ENCODE measurements at regions not wholly inside any gene's neighbourhood (a gene's known extent, or its start where the extent isn't known, plus 50 kb on each side); places are given as distances from the start of the nearest gene placed in this dataset.

- ATAC-seq = no peak
- TF ChIP-seq ZNF565 (CRISPR knock-in tag; conservative IDR thresholded peaks at IDR 0.05; ENCODE audit: low read depth) (no peak), ZNF70 (CRISPR knock-in tag; IDR thresholded peaks at IDR 0.05) (no peak), ZC3H10 (CRISPR knock-in tag; IDR thresholded peaks at IDR 0.05) (no peak), SNAI2 (CRISPR knock-in tag; IDR thresholded peaks at IDR 0.05) (no peak)
- TF ChIP-seq, protein P1, sequence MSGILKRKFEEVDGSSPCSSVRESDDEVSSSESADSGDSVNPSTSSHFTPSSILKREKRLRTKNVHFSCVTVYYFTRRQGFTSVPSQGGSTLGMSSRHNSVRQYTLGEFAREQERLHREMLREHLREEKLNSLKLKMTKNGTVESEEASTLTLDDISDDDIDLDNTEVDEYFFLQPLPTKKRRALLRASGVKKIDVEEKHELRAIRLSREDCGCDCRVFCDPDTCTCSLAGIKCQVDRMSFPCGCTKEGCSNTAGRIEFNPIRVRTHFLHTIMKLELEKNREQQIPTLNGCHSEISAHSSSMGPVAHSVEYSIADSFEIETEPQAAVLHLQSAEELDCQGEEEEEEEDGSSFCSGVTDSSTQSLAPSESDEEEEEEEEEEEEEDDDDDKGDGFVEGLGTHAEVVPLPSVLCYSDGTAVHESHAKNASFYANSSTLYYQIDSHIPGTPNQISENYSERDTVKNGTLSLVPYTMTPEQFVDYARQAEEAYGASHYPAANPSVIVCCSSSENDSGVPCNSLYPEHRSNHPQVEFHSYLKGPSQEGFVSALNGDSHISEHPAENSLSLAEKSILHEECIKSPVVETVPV (CRISPR knock-in tag; IDR thresholded peaks at IDR 0.05) = no peak
- TF ChIP-seq, protein P2, sequence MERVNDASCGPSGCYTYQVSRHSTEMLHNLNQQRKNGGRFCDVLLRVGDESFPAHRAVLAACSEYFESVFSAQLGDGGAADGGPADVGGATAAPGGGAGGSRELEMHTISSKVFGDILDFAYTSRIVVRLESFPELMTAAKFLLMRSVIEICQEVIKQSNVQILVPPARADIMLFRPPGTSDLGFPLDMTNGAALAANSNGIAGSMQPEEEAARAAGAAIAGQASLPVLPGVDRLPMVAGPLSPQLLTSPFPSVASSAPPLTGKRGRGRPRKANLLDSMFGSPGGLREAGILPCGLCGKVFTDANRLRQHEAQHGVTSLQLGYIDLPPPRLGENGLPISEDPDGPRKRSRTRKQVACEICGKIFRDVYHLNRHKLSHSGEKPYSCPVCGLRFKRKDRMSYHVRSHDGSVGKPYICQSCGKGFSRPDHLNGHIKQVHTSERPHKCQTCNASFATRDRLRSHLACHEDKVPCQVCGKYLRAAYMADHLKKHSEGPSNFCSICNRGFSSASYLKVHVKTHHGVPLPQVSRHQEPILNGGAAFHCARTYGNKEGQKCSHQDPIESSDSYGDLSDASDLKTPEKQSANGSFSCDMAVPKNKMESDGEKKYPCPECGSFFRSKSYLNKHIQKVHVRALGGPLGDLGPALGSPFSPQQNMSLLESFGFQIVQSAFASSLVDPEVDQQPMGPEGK (CRISPR knock-in tag; IDR thresholded peaks at IDR 0.05; ENCODE audit: borderline replicate concordance) = no peak
These were observed 207.5 kb upstream of the PWP1 start for GRCh38 chr12:107477947-107478610.

DNA sequence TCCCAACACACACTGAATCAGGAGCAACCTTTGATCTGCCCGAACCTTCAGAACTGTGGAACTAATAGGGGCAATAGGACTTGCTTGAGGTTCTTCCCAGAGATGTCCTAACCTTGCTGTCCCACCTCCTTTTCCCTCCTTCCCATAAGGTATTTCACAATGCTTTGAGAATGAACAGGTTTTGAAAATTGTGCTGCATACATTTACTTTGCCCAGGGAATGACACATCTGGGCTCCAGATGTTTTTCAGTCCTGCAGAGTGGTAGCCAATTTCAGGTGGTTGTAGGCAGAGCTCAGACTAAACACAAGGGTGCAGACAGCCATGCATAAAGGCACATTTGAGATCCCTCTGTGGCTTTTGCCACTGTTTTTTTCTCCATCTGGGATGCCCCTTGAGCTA lies 206.7 kb upstream of the PWP1 start:
- no peak; the same call in 2 of the 3 replicates for ATAC-seq

GRCh38 chr12:107480836-107481608 lies 204.6 kb upstream of the PWP1 start:
- no peak for ATAC-seq
- TF ChIP-seq ARNTL (CRISPR knock-in tag; IDR thresholded peaks at IDR 0.05; ENCODE audit: borderline replicate concordance, low read depth) = no peak
- no peak for TF ChIP-seq OSR1 (CRISPR knock-in tag; IDR thresholded peaks at IDR 0.05)
- no peak for TF ChIP-seq BACH2 (CRISPR knock-in tag; IDR thresholded peaks at IDR 0.05; ENCODE audit: borderline replicate concordance)
- TF ChIP-seq ISL1 (CRISPR knock-in tag; IDR thresholded peaks at IDR 0.05) = no peak
- TF ChIP-seq, protein P2 (CRISPR knock-in tag; IDR thresholded peaks at IDR 0.05; ENCODE audit: borderline replicate concordance) = no peak
- TF ChIP-seq TOX (CRISPR knock-in tag; IDR thresholded peaks at IDR 0.05; ENCODE audit: borderline replicate concordance) = no peak

More for the DNA sequence above, 206.7 kb upstream of the PWP1 start:
- no peak for TF ChIP-seq ZFP30 (CRISPR knock-in tag; IDR thresholded peaks at IDR 0.05)
- TF ChIP-seq TCF4 (CRISPR knock-in tag; IDR thresholded peaks at IDR 0.05; ENCODE audit: borderline replicate concordance) = peak; percentile 52; the same call in 1 of the 2 replicates
- no peak for TF ChIP-seq POU6F1 (CRISPR knock-in tag; IDR thresholded peaks at IDR 0.05; ENCODE audit: borderline replicate concordance, low read depth)
- no peak for TF ChIP-seq ZNF565 (CRISPR knock-in tag; conservative IDR thresholded peaks at IDR 0.05; ENCODE audit: low read depth)

GRCh38 chr12:107484230-107484629 lies 201.4 kb upstream of the PWP1 start:
- ATAC-seq = no peak
- TF ChIP-seq ARNTL (CRISPR knock-in tag; IDR thresholded peaks at IDR 0.05; ENCODE audit: borderline replicate concordance, low read depth) = no peak
- TF ChIP-seq ZNF8 (CRISPR knock-in tag; IDR thresholded peaks at IDR 0.05) = no peak
- TF ChIP-seq, protein P3, sequence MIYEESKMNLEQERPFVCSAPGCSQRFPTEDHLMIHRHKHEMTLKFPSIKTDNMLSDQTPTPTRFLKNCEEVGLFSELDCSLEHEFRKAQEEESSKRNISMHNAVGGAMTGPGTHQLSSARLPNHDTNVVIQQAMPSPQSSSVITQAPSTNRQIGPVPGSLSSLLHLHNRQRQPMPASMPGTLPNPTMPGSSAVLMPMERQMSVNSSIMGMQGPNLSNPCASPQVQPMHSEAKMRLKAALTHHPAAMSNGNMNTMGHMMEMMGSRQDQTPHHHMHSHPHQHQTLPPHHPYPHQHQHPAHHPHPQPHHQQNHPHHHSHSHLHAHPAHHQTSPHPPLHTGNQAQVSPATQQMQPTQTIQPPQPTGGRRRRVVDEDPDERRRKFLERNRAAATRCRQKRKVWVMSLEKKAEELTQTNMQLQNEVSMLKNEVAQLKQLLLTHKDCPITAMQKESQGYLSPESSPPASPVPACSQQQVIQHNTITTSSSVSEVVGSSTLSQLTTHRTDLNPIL (CRISPR knock-in tag; IDR thresholded peaks at IDR 0.05; ENCODE audit: low read depth) = no peak
- TF ChIP-seq TCF4 (CRISPR knock-in tag; IDR thresholded peaks at IDR 0.05; ENCODE audit: borderline replicate concordance) = no peak
- no peak for TF ChIP-seq ZFP30 (CRISPR knock-in tag; IDR thresholded peaks at IDR 0.05)
- TF ChIP-seq, protein P2 (CRISPR knock-in tag; IDR thresholded peaks at IDR 0.05; ENCODE audit: borderline replicate concordance) = no peak
- no peak for TF ChIP-seq ZC3H10 (CRISPR knock-in tag; IDR thresholded peaks at IDR 0.05)
- TF ChIP-seq, protein P4, sequence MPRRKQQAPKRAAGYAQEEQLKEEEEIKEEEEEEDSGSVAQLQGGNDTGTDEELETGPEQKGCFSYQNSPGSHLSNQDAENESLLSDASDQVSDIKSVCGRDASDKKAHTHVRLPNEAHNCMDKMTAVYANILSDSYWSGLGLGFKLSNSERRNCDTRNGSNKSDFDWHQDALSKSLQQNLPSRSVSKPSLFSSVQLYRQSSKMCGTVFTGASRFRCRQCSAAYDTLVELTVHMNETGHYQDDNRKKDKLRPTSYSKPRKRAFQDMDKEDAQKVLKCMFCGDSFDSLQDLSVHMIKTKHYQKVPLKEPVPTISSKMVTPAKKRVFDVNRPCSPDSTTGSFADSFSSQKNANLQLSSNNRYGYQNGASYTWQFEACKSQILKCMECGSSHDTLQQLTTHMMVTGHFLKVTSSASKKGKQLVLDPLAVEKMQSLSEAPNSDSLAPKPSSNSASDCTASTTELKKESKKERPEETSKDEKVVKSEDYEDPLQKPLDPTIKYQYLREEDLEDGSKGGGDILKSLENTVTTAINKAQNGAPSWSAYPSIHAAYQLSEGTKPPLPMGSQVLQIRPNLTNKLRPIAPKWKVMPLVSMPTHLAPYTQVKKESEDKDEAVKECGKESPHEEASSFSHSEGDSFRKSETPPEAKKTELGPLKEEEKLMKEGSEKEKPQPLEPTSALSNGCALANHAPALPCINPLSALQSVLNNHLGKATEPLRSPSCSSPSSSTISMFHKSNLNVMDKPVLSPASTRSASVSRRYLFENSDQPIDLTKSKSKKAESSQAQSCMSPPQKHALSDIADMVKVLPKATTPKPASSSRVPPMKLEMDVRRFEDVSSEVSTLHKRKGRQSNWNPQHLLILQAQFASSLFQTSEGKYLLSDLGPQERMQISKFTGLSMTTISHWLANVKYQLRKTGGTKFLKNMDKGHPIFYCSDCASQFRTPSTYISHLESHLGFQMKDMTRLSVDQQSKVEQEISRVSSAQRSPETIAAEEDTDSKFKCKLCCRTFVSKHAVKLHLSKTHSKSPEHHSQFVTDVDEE (CRISPR knock-in tag; IDR thresholded peaks at IDR 0.05) = no peak
- no peak for TF ChIP-seq BACH2 (CRISPR knock-in tag; IDR thresholded peaks at IDR 0.05; ENCODE audit: borderline replicate concordance)
- no peak for TF ChIP-seq ZFP3 (CRISPR knock-in tag; IDR thresholded peaks at IDR 0.05)
- TF ChIP-seq PPARA (CRISPR knock-in tag; IDR thresholded peaks at IDR 0.05; ENCODE audit: borderline replicate concordance) = no peak
- no peak for TF ChIP-seq ZNF70 (CRISPR knock-in tag; IDR thresholded peaks at IDR 0.05)
- TF ChIP-seq TOX (CRISPR knock-in tag; IDR thresholded peaks at IDR 0.05; ENCODE audit: borderline replicate concordance) = no peak
